ENCODE measurements at regions not wholly inside any gene's neighbourhood (a gene's known extent, or its start where the extent isn't known, plus 50 kb on each side); places are given as distances from the start of the nearest gene placed in this dataset.

- no peaks in the 10 kb centered on the region for H3K36me3 ChIP-seq (ENCODE audit: control insufficient read depth in 2 of 2, extremely low read depth in 1 of 2, insufficient read depth in 2 of 2, low read length in 2 of 2)
- H3K9me3 ChIP-seq (ENCODE audit: control insufficient read depth, low read depth, low read length): no peaks in the 10 kb centered on the region
- H3K4me3 ChIP-seq (ENCODE audit: control insufficient read depth in 2 of 3, extremely low read depth in 1 of 3, insufficient read depth in 2 of 3, low read depth in 1 of 3, low read length in 3 of 3): no peak overlapping the region
- H3K79me2 ChIP-seq (ENCODE audit: control insufficient read depth, insufficient read depth, low read length): no peaks in the 10 kb centered on the region
- H4K20me1 ChIP-seq (ENCODE audit: control insufficient read depth, extremely low read depth, insufficient read depth, low read length): no peaks in the 10 kb centered on the region
- no peak overlapping the region for H2AFZ ChIP-seq (ENCODE audit: control insufficient read depth, low read length)
- no peak for TF ChIP-seq EZH2 (IDR thresholded peaks at IDR 0.05; ENCODE audit: low read length)
- TF ChIP-seq CTCF (optimal IDR thresholded peaks at IDR 0.05 in 1 of 3, IDR thresholded peaks at IDR 0.05 in 1 of 3, conservative IDR thresholded peaks at IDR 0.05 in 1 of 3; ENCODE audit: extremely low read depth in 1 of 3, insufficient read depth in 2 of 3, low read length in 3 of 3): no peak
- H3K9ac ChIP-seq (ENCODE audit: control insufficient read depth, extremely low read depth, insufficient read depth, low read length): no peak overlapping the region
- H3K27me3 ChIP-seq (ENCODE audit: control insufficient read depth, extremely low read depth, insufficient read depth, low read length): no peaks in the 10 kb centered on the region
- H3K9me1 ChIP-seq (ENCODE audit: control insufficient read depth, extremely low read depth, insufficient read depth, low read length): no peaks in the 10 kb centered on the region
- dilution Hi-C loops (cut with MboI; ENCODE audit: extremely low pct_ligation_motif_present, low sequenced_read_pairs): no loop called here
- H3K4me1 ChIP-seq (ENCODE audit: control insufficient read depth, extremely low read depth, insufficient read depth, low read length): no peaks in the 10 kb centered on the region
- FAIRE-seq (no peak), DNase-seq (ENCODE audit: low read depth, low spot score) (no peak)
- H3K27ac ChIP-seq (ENCODE audit: control insufficient read depth, insufficient read depth, low read length): no peak overlapping the region
- no peak overlapping the region for H3K4me2 ChIP-seq (ENCODE audit: control insufficient read depth, extremely low read depth, insufficient read depth, low read depth, low read length)
Observed at GRCh38 chr3:168722091-168722490, 626.4 kb upstream of the GOLIM4 start.

- TF ChIP-seq CTCF (optimal IDR thresholded peaks at IDR 0.05 in 1 of 3, IDR thresholded peaks at IDR 0.05 in 1 of 3, conservative IDR thresholded peaks at IDR 0.05 in 1 of 3; ENCODE audit: extremely low read depth in 1 of 3, insufficient read depth in 2 of 3, low read length in 3 of 3): no peak
- TF ChIP-seq EZH2 (IDR thresholded peaks at IDR 0.05; ENCODE audit: low read length): no peak
Observed at GRCh38 chr3:168714609-168715240, 619.0 kb upstream of the GOLIM4 start.

More at GRCh38 chr3:168714609-168715240, 619.0 kb upstream of the GOLIM4 start:
- no peak overlapping the region for H3K4me3 ChIP-seq (ENCODE audit: control insufficient read depth in 2 of 3, extremely low read depth in 1 of 3, insufficient read depth in 2 of 3, low read depth in 1 of 3, low read length in 3 of 3)
- no peaks in the 10 kb centered on the region for H4K20me1 ChIP-seq (ENCODE audit: control insufficient read depth, extremely low read depth, insufficient read depth, low read length)
- DNase-seq (ENCODE audit: low read depth, low spot score) (no peak), FAIRE-seq (no peak)
- H3K36me3 ChIP-seq (ENCODE audit: control insufficient read depth in 2 of 2, extremely low read depth in 1 of 2, insufficient read depth in 2 of 2, low read length in 2 of 2): no peaks in the 10 kb centered on the region
- H3K27ac ChIP-seq (ENCODE audit: control insufficient read depth, insufficient read depth, low read length): no peak overlapping the region
- H3K79me2 ChIP-seq (ENCODE audit: control insufficient read depth, insufficient read depth, low read length): no peaks in the 10 kb centered on the region
- no peak overlapping the region for H3K4me2 ChIP-seq (ENCODE audit: control insufficient read depth, extremely low read depth, insufficient read depth, low read depth, low read length)
- no peaks in the 10 kb centered on the region for H3K27me3 ChIP-seq (ENCODE audit: control insufficient read depth, extremely low read depth, insufficient read depth, low read length)
- H3K9ac ChIP-seq (ENCODE audit: control insufficient read depth, extremely low read depth, insufficient read depth, low read length): no peak overlapping the region
- no peaks in the 10 kb centered on the region for H3K9me3 ChIP-seq (ENCODE audit: control insufficient read depth, low read depth, low read length)
- H3K4me1 ChIP-seq (ENCODE audit: control insufficient read depth, extremely low read depth, insufficient read depth, low read length): no peaks in the 10 kb centered on the region
- no peak overlapping the region for H2AFZ ChIP-seq (ENCODE audit: control insufficient read depth, low read length)
- dilution Hi-C loops (cut with MboI; ENCODE audit: extremely low pct_ligation_motif_present, low sequenced_read_pairs): no loop called here
- H3K9me1 ChIP-seq (ENCODE audit: control insufficient read depth, extremely low read depth, insufficient read depth, low read length): no peaks in the 10 kb centered on the region

Data from keratinocyte (primary cell).